ENCODE measurements at regions not wholly inside any gene's neighbourhood (a gene's known extent, or its start where the extent isn't known, plus 50 kb on each side); places are given as distances from the start of the nearest gene placed in this dataset.
"Not testable (repeated sequence)": the region's sequence is repeated elsewhere in the genome, so short reads cannot be mapped to it uniquely, and the experiment has no call there.

DNA sequence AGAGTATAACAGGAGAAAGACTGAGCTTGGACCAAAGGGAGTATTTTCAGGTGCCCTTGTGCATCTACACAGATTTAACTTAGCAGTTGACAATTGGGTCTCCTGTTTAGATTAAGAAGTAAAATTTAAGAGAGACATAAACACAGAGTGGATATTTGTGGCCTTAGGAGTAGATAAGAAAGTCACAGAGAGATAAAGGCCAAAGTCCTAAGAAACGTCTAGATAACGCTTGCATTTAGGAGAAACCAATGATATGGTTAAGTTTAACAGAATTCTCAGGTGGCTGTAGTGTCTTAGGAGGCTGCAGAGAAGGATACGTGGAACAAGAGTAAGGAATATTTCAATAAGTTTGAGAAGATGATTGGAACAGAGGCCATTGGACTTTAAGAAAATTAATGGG, 155.0 kb upstream of the DAB2 start:
- DNase-seq: no peak

DNA sequence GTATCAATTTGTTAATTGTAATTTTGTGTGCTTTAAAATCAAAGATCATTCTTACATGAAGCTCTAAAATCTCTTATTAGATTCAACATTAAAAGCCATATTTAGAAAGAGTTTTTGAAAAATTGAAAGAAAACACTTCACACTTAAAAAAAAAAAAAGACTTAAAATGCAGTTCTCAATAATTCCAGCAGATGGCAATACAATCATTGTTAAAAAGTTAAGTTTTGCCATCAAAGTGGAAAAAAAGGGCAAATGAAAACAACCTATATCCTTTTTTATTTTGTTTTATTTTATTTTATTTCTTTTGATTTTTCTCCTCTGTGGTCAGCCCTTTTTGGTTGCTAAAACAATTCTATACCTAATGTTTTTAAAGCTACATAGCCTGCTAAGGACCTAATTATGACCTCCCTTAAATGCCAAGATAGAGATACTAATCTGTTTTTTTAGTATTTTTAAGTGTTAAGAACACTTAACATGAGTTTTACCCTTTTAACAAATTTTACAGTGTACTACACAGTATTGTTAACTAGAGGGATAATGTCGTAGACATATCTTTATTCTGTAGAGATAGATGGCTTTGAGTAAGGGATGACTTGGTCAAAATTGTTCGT, 154.2 kb upstream of the DAB2 start:
- DNase-seq: no peak

DNA sequence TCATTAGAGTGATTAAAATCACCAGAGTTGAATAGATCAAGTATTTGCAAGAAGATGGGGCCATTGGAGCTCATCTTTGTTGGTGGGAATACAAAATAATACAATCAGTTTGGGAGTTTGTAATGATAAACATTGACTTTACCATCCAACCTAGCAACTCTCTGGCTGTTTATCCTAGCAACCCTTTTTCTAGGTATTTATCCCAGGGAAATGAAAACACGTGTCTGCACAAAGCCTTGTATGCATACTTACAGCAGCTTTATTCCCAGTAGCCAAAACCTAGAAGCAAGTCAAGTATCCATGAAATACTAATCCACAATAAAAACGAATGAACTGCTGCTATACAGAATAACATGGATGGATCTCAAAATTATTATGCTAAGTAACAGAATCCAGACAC, 152.7 kb upstream of the DAB2 start:
- DNase-seq: no peak

DNA sequence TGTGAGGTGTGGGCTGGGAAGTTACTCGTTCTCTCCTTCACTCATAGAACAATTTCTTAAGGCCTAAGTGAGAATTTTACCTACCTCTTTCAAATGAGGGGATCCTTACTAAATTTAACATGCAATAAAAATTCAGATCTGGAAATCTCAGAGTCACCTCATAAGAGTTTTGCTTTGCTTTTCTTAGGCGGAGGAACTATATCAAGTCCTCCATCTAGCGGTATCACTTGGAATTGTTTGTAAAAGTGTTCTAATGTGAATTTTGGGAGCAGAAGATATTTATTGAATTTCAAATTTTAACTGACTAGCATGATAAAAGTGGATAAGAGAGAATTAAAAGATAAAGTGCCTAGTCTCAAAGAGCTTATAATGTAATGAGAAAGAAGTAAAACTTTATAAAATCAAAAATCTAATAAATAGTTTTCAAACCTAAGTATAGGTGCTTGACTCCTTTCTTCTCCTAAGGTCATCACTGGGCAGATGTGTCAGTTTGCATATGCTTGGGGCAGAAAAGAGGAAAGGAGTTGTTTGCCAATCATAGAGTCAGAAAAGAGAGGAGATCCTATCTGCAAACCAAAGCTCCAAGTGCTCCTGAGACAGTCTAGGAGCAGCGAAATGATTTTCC, 145.7 kb upstream of the DAB2 start:
- no peak for DNase-seq

DNA sequence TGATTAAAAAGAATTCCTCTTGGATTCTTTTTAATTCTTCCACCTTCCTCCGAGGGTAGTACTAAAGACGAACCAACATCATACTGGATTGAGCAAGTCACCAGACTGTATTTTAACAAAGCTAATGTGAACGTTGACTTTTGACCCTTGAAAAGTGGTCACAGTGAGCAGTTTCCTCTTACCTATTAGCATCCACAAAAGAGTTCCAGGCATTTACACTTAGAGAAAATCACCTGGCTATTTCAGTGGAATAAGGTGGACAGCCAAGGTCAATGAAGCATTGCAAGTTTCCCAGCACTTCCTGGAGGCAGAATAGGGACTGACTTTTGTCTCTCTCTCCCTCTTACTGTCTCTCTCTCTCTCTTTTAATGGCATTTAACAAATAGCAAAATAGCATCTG, 145.1 kb upstream of the DAB2 start:
- DNase-seq: no peak

DNA sequence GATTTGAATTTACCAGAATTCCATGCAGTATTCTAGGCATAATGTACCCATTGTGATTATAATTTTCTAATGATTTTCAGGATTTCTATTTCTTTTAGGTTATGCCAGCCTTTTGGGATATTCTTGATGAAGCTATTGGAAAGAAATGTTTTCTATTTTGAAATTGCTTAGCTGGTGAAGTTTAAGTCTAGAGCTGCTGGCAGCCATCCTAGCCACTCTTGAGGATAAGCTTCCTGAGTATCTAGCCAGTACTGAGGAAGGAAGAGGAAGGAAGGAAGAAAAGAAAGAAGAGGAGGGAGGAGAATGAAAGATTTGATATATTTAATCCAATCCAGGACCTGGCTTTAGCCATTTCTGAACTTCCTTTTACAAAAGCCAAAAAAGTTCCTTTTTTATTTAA, 142.1 kb upstream of the DAB2 start:
- DNase-seq: no peak

DNA sequence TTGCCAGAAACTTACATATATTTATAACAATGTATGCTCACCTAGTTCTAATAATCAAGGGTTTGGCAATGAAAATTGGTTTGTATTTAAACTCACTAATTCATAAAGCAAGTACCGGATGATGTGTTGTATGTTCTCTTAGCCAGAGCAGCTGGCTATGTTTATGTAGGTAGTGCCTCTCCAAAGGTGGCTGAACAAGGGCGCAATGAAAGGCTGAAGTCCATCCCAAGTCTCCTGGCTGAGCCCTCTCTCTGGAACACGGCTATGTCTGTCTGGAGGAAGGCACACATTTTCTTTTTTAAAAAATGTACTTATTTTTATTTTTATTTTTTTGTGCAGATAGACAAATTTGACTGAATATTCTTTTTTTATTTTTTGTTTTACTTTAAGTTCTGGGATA, 141.2 kb upstream of the DAB2 start:
- no peak for DNase-seq

DNA sequence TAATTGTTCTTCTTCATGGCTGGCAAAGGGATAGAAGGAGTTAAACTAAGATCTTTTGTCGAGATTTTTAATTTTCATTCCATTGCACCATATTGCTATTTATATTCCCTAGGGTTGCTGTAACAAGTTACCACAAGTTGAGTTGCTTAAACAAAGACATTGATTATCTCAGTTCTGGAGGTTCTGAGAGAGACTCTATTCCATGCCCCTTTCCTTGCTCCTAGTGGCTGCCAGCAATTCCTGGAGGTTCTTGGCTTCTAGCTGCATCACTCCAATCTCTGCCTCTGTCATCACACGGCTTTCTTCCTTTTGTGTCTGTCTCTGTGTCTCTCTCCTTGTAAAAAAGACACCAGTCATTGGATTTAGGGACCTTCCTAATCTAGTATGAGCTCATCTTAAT, 136.6 kb upstream of the DAB2 start:
- DNase-seq: no peak

DNA sequence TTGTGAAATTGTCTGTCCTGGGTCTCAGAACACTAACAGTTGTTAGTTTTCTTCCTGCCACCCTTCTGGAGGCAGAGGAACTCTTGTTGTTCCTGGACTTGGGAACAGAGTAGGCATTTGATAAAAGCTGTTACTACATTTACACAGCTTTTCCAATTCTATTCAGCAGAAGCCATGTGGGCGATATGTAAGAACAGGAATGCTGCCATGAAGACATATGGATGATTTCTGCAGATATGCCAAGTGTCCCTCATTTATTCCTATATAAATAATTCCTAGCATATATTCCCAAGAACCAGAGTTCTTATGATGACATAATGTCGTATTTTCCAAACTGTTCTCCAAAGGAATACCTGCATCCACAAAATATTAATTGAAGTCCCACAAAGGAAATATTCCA, 135.9 kb upstream of the DAB2 start:
- DNase-seq: no peak

DNA sequence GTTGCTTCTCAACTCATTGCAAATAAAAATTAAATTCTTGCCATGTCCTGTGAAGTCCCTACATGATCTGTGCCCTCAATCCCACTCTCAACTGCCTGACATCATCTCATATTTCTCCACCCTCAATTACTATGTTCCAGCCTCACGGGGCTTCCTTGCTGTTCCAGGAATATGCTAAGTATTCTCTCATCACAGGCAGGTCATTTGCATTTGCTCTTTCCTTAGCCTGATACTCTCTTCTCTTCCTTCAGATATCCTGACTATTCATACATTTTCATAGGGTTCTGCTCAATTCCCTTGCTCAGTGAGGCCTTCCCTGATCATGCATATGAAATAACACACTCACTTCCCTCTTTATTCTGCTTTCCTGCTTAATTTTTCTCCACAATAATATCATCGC, 135.1 kb upstream of the DAB2 start:
- DNase-seq: no peak

DNA sequence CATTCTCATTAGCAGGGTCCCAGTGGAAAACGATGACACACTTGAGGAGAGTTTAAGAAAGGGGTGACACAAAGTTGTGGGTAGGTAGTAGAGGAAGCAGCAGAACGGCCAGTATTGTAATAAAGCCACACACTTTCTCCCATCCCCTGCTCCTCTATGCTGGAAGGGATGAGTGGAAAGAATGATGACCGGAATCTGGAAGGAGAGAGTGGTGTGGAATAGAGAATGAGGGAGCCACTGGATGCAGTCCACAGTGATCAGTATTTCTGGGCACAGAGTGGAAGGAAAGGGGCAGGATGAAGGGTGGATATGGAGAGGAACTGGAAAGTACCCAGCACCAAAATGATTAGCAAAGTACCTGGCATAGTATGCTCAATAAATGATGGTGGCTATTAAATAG, 133.8 kb upstream of the DAB2 start:
- no peak for DNase-seq

DNA sequence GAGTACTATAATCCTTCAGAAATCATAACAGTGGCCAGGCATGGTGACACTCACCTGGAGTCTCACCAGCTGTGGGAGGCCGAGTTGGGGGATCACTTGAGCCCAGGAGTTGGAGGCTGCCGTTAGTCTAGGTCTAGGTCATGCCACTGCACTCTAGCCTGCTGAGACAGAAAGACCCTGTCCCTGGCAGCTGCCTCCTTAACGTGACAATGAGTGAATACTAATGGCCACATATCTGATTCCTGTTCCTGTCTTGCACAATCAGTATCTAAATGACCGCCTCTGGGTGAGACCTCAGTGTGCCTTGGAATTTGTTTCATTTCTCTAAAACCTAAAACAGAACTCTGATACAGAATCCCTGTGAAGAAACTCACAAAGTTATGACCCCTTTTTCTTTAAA, 131.0 kb upstream of the DAB2 start:
- DNase-seq: no peak

DNA sequence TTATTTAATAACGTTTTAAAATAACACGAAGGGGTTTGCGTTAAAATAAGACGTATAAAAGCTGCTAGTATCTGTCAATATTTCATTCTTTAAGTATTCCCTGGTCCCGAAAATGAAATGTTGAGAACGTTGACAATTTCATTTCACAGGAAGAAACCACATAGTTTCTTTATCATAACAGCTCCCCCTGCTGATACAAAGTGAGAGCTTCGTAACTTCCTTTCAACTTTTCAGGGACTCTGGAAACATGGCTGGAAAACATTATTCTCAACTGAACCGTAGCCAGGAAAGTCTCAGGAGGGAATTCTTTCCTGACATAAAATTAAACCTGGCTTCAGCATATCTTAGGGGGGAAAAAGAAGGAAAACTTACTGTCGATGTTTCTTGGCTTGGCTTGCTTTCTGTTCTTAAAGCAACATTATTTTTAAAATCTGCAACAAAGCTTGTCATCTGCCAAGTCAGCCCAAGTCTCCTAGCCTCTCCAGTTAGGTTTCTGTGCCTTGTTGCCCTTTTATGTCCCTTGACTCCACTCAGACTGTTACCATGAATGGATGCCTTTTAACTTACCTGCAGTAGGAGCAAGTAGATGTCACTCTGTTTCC, 122.9 kb upstream of the DAB2 start:
- DNase-seq: no peak

DNA sequence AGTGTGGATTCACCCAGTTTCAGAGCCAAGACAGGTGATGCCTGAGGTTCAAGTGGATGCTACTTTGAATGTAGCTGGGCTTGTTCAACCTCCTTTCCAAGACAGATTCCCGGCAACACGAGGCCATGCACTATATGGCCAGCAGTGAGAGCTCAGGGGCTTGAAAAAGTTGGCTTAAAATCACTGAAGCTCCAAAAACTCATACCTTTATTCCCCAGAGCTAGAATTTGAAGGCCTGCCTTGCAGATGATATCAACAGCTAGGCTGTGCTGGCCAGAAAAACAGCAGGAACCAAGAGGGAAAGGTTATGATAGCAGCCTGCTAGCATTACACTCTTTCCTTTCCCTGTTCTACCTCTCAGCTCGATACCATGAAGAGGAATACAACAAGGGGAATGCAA, 120.2 kb upstream of the DAB2 start:
- DNase-seq: no peak

DNA sequence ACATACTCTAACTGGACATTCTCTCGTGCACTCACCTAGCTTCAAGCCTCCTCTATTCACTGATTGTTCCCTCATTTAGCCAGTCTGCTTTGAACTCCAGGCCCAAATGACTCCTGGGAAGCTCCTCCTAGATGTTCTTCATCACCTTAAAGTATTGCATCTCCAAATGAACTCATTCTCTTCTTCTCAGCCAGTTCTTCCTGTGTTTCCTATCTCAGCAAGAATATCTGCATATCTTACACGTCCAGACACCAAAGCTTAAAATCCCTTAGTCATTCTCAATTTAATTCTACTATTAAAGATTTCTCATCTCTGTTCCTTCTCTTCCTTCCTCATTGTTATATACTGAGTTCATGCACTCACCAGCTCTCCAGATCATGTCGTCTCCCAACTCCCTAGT, 118.6 kb upstream of the DAB2 start:
- no peak for DNase-seq

DNA sequence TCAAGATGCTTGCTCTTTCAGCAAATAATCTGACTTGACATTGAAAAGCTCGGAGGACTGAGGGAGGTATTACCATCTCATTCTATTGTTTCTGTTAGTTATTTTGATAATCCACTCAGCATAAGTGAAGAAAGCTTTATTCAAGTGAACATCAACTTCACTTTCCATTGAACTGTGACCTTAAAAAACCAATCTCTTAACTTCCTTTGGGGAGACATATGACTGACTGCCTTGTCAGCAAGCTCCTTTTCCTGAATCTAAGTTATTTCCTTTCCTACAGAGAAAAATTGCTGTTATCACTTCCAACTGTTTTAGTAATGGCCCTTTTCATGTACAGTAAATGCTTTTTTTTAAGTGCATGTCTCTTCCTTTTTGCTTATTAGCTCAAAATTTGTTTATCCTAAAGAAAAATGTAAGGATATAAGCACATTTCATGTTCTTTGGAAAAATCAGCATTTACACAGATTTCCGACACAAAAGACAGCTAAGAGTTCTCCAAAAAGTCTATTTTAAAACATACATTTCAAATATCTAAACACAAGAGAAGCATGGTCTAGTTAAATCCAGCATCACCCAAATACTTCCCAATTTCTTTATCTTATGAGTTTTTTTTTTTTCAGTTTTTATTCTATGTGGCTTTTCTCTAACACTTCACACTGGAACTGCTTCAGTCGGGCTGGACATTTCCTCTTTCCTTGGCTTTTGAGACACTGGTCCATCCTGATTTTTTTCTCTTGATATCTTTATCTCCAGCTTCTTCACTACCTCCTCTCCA, 117.9 kb upstream of the DAB2 start:
- no peak for DNase-seq

DNA sequence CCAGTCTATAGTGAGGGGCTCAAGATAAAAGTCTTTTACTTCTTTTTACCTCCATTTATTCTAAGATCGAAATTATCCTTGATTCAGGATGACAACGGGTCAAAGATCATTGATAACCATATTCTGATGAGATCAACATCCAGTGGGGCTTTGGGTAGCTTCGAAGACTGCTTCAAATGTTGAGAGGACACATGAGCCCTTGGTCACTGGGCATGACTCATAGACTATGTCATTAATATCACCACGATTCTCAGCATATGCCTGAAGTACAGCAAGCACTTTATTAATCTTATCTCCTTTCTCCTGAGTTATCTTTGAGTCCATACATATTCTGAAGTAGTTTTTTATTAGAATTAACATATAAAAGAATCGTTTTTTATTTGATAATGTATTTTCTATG, 117.1 kb upstream of the DAB2 start:
- DNase-seq: no peak

DNA sequence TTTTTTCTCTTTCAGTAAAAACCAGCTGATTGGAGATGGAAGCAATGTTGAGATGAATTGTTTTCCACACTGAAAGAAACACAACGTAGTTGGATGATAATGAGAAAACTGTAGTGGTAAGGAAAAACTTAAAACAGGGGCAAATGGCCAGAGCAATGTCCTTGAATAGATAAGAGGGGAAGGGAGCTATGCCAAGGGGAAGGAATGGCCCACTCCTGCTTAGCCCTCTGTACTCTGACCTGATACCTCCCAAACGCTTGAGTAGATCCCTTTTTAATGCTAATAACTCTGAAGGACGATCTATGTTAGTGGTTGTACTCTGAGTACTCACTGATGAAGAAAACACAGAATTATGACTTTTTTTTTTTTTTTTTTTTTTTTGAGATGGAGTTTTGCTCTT, 114.7 kb upstream of the DAB2 start:
- no peak for DNase-seq

DNA sequence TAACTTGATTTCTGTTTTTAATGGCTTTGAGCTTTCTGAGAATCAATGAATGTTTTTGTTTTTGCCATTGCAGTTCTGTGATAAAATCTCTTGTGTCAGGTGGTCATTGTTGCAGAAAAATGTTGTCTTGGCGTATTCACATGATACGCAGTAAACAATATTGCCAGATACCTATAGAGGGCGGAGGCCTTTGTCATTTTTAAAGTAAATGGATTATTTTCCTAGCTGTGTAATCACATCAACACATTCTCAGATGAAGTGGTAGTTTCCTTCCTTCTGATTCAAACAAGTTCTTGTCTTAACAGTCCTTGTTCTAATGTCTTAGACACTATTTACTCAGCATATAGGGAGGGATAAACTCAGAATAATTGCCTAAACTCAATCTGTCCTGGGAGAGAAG, 109.9 kb upstream of the DAB2 start:
- DNase-seq: no peak

DNA sequence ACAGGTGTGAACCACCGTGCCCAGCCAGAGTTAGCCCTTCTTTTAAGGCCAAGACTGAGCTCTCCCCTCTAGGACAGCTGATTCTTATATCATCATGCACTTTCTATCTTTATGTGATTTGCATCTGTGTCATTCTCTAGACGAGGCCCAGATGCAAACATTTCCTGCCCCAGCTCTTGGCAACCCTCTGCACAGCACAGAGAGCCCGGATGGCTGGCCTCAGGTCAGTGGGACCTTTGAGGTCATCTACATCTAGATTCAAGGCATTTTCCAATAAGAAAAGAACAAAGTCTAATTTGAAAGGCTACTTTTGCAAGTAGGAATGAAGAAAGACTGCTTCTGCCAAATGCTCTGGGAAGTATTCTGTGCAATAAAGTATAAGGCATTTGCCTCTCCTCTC, 109.0 kb upstream of the DAB2 start:
- DNase-seq: no peak

DNA sequence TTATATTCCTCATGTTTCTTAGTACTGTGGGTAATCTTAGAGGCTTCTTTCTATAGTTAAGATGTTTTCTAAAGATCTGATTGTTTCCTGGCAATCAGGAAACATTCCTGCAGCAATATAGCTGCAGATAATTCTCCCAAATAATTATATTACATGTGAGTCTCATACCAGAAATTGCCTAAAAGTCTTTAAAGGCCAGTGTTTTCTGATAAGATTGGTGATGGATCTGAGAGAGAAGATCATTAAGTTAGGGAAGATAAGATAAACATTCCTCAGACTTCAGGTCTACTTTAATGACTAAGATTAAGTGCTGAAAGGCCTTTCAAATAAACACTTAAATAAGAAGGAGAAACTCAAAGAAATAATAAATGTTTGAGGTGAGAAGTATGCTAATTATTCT, 107.7 kb upstream of the DAB2 start:
- no peak for DNase-seq

DNA sequence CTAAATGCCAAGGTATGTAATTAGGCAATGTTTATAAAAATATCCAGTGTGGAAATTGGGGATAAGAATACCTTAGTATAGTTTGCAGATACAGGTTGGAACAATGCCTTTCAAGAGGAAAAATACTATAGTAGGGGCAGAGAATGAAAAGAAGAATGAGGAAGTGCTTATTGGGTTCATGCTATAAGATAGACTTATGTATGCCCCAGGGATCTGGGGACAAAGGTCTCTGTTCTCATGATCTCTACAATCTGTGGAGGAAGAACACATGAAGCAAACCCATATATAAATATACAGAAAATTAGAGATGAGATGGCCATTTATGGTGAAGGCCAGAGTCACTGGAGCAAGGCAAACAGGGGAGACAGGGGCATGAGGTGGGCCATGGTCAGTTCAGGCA, 106.5 kb upstream of the DAB2 start:
- DNase-seq: no peak

DNA sequence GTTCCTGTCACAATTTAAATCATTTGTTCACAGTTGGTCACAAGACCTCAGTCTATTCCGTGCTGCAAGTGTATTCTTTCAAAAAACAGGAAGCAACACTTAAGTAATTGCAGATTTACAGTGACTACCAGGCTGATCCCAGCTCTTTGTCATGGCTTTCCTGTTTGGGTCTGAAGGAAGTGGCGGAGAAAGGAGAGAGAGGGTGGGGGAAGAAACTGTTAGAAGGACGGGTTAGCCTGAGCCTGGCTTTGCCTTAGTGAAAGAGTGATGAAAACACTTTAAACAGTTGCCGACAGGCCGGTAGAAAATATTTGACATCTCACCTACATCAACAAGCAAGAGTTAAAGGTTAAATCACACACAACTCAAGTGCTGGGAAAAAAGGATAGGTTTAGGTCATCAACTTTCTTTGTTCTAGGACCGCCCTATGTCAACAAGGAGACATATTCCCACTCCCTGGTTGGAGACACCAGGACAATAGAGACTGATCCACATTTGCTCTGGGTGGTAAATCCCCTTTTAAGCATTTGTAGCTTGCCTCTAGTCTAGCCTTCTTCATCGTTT, 102.2 kb upstream of the DAB2 start:
- no peak for DNase-seq

DNA sequence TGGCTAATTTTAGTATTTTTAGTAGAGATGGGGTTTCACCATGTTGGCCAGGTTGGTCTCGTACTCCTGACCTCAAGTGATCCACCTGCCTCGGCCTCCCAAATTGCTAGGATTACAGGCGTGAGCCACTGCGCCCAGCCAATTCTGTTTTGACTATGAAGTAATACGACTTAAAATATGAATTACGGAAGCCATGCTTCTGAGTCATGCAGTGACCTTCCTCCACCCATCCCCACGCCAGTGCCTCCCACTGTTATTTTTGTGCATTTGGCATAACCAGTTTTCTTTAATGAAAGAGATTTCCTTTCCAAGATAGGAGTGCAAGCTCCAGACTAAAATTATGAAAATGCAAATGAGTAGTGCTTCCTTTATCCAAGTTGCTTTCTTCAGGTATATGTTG, 101.0 kb upstream of the DAB2 start:
- not testable (repeated sequence) for DNase-seq
